Suppressor macrophage treated with lipopolysaccharide for 1 hour (primary cell): ENCODE measurements at regions not wholly inside any gene's neighbourhood (a gene's known extent, or its start where the extent isn't known, plus 50 kb on each side); places are given as distances from the start of the nearest gene placed in this dataset.
"Not testable (repeated sequence)": the region's sequence is repeated elsewhere in the genome, so short reads cannot be mapped to it uniquely, and the experiment has no call there.

ENCODE experiments used
- DNase-seq, 3 donors: peaks; one replicate each; pipeline ENCODE4 v3.0.0-alpha.2; 2020 to 2022

DNA sequence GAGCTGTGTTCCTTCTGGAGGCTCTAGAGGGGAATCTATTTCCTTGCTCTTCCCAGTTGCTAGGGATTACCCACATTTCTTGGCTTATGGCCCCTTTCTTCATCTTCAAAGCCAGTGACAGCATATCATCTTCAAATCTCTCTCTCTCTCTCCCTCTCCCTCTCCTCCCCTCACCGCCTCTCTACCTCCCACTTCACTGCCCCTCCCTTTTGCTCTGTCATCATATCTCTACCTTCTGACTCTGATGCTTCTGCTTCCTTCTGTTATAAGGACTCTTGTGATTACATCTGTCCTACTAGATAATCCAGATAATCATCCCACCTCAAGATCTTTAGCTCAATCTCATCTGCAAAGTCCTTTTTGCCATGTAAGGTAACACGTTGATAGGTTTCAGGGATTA lies 93.1 kb upstream of the TEX13D start:
- DNase-seq, result no peak

- no peak for DNase-seq
Observed at GRCh38 chrX:124239911-124240310, 92.5 kb upstream of the TEX13D start.

GRCh38 chrX:124240422-124240821 lies 92.0 kb upstream of the TEX13D start:
- no peak for DNase-seq

DNA sequence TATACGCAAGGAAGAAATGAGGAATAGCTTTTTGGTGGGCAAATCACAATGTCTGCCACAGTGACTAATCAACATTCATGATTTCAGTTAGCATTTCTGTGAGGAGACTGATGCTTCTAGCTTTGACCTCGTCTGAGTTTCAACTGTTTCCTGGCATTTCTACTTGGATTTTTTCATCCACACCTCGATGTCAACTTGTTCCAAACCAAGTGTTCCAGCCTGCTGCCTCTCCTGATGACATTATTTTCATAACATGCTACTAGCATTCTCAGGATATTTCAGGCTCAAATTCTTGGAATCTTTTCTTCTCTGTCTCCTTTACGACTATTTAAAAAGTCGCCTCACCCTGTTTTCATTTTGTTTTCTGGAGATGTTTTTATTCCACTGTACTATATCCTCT lies 90.3 kb upstream of the TEX13D start:
- DNase-seq, result no peak

DNA sequence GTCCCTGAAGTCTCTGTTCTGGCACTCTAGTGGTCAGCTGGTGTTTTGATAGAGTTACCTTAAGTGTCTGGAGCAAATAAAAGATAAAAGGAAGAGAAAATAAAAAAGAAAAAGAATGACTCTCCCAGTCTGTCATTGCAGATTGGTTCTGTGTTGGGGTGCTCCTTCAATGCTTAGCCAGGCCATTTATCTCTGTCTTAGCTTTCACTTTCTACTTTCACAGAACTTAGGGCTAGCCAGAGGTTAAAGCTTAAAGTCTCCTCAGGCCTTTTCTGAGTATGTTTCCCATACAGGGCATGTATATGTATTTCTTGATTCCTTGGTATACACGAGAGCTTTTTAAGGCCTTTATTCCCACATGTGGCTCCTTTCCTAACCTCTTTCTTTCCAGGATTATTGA lies 83.1 kb upstream of the TEX13D start:
- DNase-seq, result no peak

- peak; percentile 35 to 69 (median 64) for DNase-seq
Observed at GRCh38 chrX:124250835-124251437, 81.5 kb upstream of the TEX13D start.

- DNase-seq, result no peak
Observed at GRCh38 chrX:124254611-124255010, 77.8 kb upstream of the TEX13D start.

DNA sequence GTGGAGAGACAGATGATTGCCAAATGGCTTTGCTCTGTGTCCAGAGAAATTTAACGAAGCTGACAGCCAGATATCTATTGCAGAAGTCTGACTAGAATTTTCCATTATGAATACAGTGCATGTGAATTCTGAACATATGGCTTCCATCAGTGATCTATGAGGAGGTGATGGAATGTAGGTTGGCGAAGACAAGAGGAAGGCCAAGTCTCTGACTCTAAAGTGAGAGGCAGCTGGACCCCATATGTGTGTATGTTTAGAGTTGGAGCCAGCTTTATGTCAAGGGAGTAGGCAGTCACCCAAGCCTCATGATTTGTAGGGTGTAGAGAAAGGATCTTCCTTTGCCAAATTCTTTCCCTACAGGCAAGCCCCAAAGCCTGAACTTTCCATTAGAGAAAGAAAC lies 76.2 kb upstream of the TEX13D start:
- DNase-seq, result no peak

DNA sequence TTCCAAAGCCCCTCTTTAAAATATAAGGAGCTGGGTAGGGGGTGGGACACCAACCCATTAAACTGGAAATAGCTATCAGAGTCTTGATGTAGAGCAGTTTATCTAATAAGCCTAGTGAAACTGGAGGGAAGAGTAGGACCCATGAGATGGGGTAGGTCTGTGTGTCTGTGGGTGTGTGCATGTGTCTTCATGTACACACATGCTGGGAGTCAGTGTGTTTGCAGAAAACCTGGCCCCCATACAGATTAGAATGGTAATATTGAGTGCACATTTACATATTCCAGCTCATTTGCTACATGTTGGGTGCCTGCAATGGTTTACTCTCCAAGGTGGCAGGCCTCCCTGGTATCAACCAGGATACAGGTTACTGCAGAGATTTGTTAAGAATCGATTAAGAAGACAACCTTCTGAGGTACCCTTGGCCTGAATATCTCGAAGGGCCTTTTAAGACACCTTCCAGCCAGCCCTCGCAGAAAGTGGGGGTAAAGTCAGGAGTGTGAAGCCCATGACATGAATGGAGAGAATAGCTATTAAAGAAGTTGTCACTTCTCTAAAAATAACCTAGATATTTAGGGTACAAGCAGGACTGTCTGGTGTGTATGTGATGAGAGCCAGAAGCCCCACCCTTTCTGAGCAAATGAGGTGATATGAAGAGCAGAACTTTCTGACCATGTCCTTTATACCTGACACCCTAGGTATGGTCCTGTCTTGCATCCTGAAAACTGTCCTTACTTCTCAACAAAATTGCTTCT lies 75.7 kb upstream of the TEX13D start:
- DNase-seq, result no peak

DNA sequence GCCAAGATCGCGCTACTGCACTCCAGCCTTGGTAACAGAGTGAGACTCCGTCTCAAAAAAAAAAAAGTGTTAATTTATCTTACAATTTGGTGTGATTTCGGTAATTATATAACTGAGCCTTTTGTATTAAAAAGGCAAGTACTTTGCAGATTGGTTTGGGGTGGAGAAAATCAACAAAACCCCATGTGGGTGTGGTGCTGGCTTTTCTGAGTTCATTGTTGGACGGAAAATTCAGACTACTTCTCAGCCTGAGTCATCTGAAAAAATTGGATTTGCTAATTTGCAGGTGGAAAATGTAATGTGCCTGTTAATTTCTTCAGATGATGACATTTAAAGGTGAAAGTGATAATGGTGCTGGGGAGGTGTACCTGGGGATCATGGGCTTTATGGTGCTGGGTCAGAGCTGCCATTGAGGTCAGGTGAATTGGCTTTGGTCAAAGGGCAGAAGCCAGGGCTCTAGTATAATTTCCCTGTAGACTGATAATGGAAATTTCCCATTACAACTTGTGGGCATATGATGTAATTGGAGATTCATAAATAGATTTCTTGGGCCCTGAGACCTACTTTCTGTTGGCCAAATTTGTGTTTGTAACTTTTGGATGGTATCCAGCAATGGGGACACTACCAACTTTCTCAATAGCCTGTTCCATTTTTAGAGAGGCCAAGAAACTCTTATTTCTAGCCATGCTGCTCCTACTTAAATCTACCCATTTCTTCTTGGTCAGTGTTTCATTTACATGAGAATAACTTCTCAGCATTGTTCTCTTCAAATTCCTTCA lies 74.3 kb upstream of the TEX13D start:
- DNase-seq, result peak; percentile 21 to 60 (median 36)

GRCh38 chrX:124260845-124261244 lies 71.6 kb upstream of the TEX13D start:
- no peak for DNase-seq

GRCh38 chrX:124263743-124264142 lies 68.7 kb upstream of the TEX13D start:
- no peak for DNase-seq

GRCh38 chrX:124268099-124268498 lies 64.4 kb upstream of the TEX13D start:
- no peak for DNase-seq

GRCh38 chrX:124269881-124270280 lies 62.6 kb upstream of the TEX13D start:
- DNase-seq, result no peak

DNA sequence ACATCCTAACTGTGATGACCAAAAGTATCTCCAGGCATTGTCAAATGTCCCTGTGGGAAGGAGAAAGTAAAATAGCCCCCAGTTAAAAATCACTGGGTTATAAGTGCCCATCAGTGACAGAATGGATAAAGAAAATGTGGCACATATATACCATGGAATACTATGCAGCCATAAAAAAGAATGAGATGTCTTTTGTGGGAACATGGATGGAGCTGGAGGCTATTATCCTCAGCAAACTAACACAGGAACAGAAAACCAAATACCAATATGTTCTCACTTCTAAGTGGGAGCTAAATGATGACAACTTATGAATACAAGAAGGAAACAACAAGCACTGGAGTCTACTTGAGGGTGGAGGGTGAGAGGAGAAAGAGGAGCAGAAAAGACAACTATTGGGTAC lies 60.9 kb upstream of the TEX13D start:
- DNase-seq, result not testable (repeated sequence)

DNA sequence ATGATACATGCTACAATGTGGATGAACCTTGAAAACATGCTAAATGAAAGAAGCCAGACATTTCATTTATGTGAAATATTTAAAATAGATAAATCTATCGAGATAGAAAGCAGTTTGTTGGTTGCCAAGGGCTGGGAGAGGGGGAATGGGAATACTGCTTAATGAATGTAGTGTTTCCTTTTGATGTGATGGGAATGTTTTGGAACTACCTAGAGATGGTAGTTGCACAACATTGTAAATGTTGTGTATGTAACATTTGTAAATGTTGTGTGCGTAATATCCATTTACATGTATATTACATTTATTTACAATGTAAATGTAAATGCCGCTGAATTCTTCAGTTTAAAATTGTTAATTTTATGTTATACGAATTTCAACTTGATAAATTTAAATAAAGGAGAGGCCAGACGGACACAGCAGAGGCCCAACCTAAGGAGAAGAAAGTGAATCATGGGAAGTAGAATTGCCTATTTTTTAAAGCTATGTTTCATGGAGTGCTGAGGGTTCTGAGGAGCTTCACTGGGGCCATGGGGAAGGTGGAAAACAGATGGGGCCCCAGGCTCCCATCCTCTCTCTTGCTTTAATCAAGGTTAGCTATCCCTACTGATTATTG lies 60.0 kb upstream of the TEX13D start:
- no peak for DNase-seq

- no peak for DNase-seq
Observed at GRCh38 chrX:124274438-124275181, 57.9 kb upstream of the TEX13D start.

DNA sequence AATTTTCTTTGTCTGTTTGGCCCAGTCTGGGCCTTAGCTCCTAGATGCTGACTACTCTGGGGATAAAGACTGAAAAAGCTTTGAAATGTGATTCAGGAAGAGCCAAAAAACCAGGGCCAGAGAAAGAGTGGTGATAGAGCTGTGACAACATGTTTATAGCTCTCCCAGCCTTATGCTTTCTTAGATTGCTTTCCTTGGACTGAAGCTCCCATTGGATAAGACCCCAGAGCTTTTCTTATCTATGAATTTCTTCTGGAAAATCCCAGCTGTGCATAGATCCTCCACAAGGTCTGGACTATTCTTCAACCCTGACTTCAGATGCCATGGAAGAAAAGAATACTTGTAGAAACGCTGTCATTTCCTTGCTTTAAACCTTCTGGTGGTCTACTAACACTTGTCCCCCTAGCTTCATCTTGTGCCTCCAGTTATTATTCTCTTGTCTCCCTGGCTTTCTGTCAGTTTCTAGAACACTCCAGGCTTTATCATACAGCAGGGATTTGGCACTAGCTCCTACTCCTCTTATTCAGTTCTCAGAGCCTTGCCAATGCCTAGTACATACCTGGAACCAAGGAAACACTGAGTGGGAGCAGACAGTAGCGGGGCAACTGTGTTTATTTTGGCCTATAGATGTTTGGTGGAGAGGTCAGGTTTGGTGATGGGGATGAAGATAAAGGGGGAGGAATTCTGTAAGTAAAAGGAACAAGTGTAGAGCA lies 57.1 kb upstream of the TEX13D start:
- no peak for DNase-seq

GRCh38 chrX:124280294-124280902 lies 52.1 kb upstream of the TEX13D start:
- no peak for DNase-seq

DNA sequence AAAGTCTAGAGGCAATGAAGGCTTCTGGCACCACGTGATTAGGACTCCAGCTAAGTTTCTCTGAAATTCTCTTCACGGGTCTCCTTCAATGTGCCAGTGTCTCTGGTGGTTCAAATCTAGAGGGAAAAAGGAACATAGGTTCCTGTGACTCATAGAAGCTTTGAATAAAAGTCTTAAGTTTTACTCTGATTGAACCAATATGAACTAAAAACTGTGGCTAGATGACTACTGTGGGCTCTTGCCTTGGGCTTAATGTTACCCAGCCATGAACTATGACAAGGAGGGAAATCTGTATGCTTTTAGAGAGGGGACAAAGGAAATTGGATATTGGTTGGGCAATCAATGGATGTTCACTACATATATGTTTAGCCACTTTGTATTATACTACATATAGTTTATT lies 49.9 kb upstream of the TEX13D start:
- no peak for DNase-seq
